H1 (cell line): ENCODE measurements at regions not wholly inside any gene's neighbourhood (a gene's known extent, or its start where the extent isn't known, plus 50 kb on each side); places are given as distances from the start of the nearest gene placed in this dataset.

Experiments used
- CTCF ChIA-PET: fragments of 300-600 bp; sonication (Branson Sonifier 250); formaldehyde crosslinking; loops from one replicate; lab custom pipeline; 2021; ENCODE audit not compliant: partially characterized antibody; lab: Charles Lee
- POLR2A ChIA-PET: fragments of 300-600 bp; sonication (Branson Sonifier 250); formaldehyde crosslinking; loops from one replicate; lab custom pipeline; 2021; ENCODE audit warnings: inconsistent platforms; ENCODE audit not compliant: partially characterized antibody; lab: Charles Lee
- DNase-seq, 2 experiments: peaks; one replicate each; pipeline versions ENCODE4 v3.0.0 to v3.0.0-alpha.2; 2010 to 2022; ENCODE audit warnings: low spot score in 2 of 2, low read depth in 1 of 2, mixed read lengths in 1 of 2
- FAIRE-seq: peaks from 2 replicates; lab custom pipeline; 2011; peaks lifted over from hg19 to GRCh38; lab: Jason Lieb, UNC
- H2AFZ ChIP-seq: 2 replicates; pipeline ENCODE4 v1.8.1; 2012; ENCODE audit warnings: low read length, inconsistent platforms
- H2AK5ac ChIP-seq: 2 replicates; pipeline ENCODE4 v1.6.1; 2013; ENCODE audit warnings: low read depth, low read length
- H2BK120ac ChIP-seq: replicated peaks from 2 replicates; pipeline ENCODE3; 2013; ENCODE audit warnings: low read depth, low read length, inconsistent platforms
- H2BK12ac ChIP-seq: 2 replicates; pipeline ENCODE4 v1.6.1; 2013; ENCODE audit warnings: low read depth, low read length
- H2BK15ac ChIP-seq: 2 replicates; pipeline ENCODE4 v1.6.1; 2013; ENCODE audit warnings: low read length
- H2BK20ac ChIP-seq: 2 replicates; pipeline ENCODE4 v1.6.1; 2013; ENCODE audit warnings: low read length
- H2BK5ac ChIP-seq: 2 replicates; pipeline ENCODE4 v1.6.1; 2013; ENCODE audit warnings: low read depth, low read length
- H3K14ac ChIP-seq: 2 replicates; pipeline ENCODE4 v1.6.1; 2013; ENCODE audit warnings: inconsistent platforms; ENCODE audit not compliant: insufficient read length
- H3K18ac ChIP-seq: 2 replicates; pipeline ENCODE4 v1.6.1; 2013; ENCODE audit warnings: low read length; ENCODE audit errors: extremely low read depth
- H3K23ac ChIP-seq: 2 replicates; pipeline ENCODE4 v1.6.1; 2013; ENCODE audit warnings: inconsistent platforms; ENCODE audit not compliant: insufficient read length
- H3K23me2 ChIP-seq: 2 replicates; pipeline ENCODE4 v1.6.1; 2013; ENCODE audit warnings: low read depth, low read length
- H3K27ac ChIP-seq: 2 replicates; pipeline ENCODE4 v1.6.1; 2011; ENCODE audit warnings: low read depth, low read length, inconsistent platforms
- H3K27me3 ChIP-seq, 4 experiments: replicated peaks in 1 of 4; 1 replicate in 1 of 4; 2 replicates in 3 of 4; pipeline versions ENCODE4 v1.6.1 to v1.8.1; 2011 to 2013; ENCODE audit warnings: low read length in 3 of 4, mild to moderate bottlenecking in 3 of 4, inconsistent platforms in 2 of 4, mixed read lengths in 2 of 4, moderate library complexity in 1 of 4; ENCODE audit not compliant: control insufficient read depth in 3 of 4, insufficient read depth in 3 of 4; ENCODE audit errors: extremely low read depth in 1 of 4
- H3K36me3 ChIP-seq, 4 experiments: 2 replicates each; pipeline versions ENCODE4 v1.6.1 to v1.8.1; 2011 to 2013; ENCODE audit warnings: mild to moderate bottlenecking in 4 of 4, low read length in 3 of 4, moderate library complexity in 2 of 4, control low read depth in 1 of 4, inconsistent platforms in 1 of 4; ENCODE audit not compliant: insufficient read depth in 4 of 4, control insufficient read depth in 2 of 4
- H3K4ac ChIP-seq: replicated peaks from 2 replicates; pipeline ENCODE3; 2013; ENCODE audit warnings: low read length, low read depth, mixed read lengths, inconsistent platforms; ENCODE audit not compliant: insufficient read length
- H3K4me1 ChIP-seq, 4 experiments: replicated peaks in 1 of 4; 1 replicate in 1 of 4; 2 replicates in 3 of 4; pipeline versions ENCODE4 v1.6.1 to v1.8.1; 2011 to 2013; ENCODE audit warnings: low read length in 3 of 4, inconsistent platforms in 2 of 4, mixed read lengths in 1 of 4; ENCODE audit not compliant: insufficient read depth in 4 of 4, control insufficient read depth in 3 of 4
- H3K4me2 ChIP-seq, 2 experiments: 2 replicates each; pipeline versions ENCODE4 v1.6.1 to v1.8.1; 2011 to 2013; ENCODE audit warnings: low read depth in 2 of 2, low read length in 2 of 2, control low read depth in 1 of 2, inconsistent platforms in 1 of 2, mild to moderate bottlenecking in 1 of 2; ENCODE audit not compliant: insufficient read depth in 1 of 2
- H3K4me3 ChIP-seq, 4 experiments: fragments of 200-600, 300-600 bp in 1 of 4; sonication (generic), shearing (Covaris generic), sonication (Bioruptor Twin) in 1 of 4; 2 replicates each; pipeline versions ENCODE4 v1.5.1 to v1.8.1; 2011 to 2016; ENCODE audit warnings: low read length in 4 of 4, low read depth in 3 of 4, control low read depth in 2 of 4, inconsistent platforms in 2 of 4, mild to moderate bottlenecking in 2 of 4, mixed read lengths in 1 of 4, moderate library complexity in 1 of 4; ENCODE audit not compliant: insufficient read depth in 2 of 4; ENCODE audit errors: extremely low read depth in 1 of 4
- H3K56ac ChIP-seq: replicated peaks from 2 replicates; pipeline ENCODE3; 2013; ENCODE audit warnings: low read depth, mild to moderate bottlenecking, mixed read lengths, low read length, inconsistent platforms; ENCODE audit not compliant: insufficient read length
- H3K79me1 ChIP-seq: 2 replicates; pipeline ENCODE4 v1.6.1; 2013; ENCODE audit warnings: low read depth, low read length, control low read depth
- H3K79me2 ChIP-seq, 2 experiments: 2 replicates each; pipeline versions ENCODE4 v1.6.1 to v1.8.1; 2012 to 2013; ENCODE audit warnings: low read length in 2 of 2, mild to moderate bottlenecking in 2 of 2, inconsistent platforms in 1 of 2; ENCODE audit not compliant: insufficient read depth in 2 of 2, control insufficient read depth in 1 of 2
- H3K9ac ChIP-seq, 4 experiments: replicated peaks in 1 of 4; 1 replicate in 1 of 4; 2 replicates in 3 of 4; pipeline versions ENCODE4 v1.6.1 to v1.8.1; 2011 to 2013; ENCODE audit warnings: low read depth in 3 of 4, low read length in 3 of 4, control low read depth in 2 of 4, mild to moderate bottlenecking in 2 of 4, moderate library complexity in 2 of 4, inconsistent platforms in 1 of 4; ENCODE audit errors: extremely low read depth in 1 of 4
- H3K9me3 ChIP-seq, 2 experiments: 2 replicates each; pipeline versions ENCODE4 v1.6.1 to v1.8.1; 2012 to 2013; ENCODE audit warnings: mild to moderate bottlenecking in 2 of 2, moderate library complexity in 2 of 2, control low read depth in 1 of 2, inconsistent platforms in 1 of 2, low read depth in 1 of 2, low read length in 1 of 2, mixed read lengths in 1 of 2; ENCODE audit not compliant: insufficient read depth in 2 of 2
- H4K20me1 ChIP-seq, 2 experiments: replicated peaks in 1 of 2; 2 replicates each; pipeline versions ENCODE3 to v1.8.1; 2011 to 2013; ENCODE audit warnings: inconsistent platforms in 2 of 2, low read length in 2 of 2, mild to moderate bottlenecking in 1 of 2; ENCODE audit not compliant: insufficient read depth in 2 of 2, control insufficient read depth in 1 of 2
- H4K5ac ChIP-seq: 2 replicates; pipeline ENCODE4 v1.6.1; 2013; ENCODE audit warnings: low read length, low read depth, mixed read lengths, inconsistent platforms; ENCODE audit not compliant: insufficient read length
- H4K8ac ChIP-seq: 2 replicates; pipeline ENCODE4 v1.8.0; 2013; ENCODE audit warnings: mild to moderate bottlenecking, moderate library complexity, low read length, inconsistent platforms; ENCODE audit not compliant: insufficient read depth; ENCODE audit errors: extremely low read depth
- H4K91ac ChIP-seq: replicated peaks from 2 replicates; pipeline ENCODE3; 2013; ENCODE audit warnings: low read length, mixed read lengths, inconsistent platforms; ENCODE audit not compliant: insufficient read length
- HDAC2 ChIP-seq, 2 experiments: fragments of 300-600 bp in 1 of 2; sonication (generic) in 1 of 2; IDR thresholded peaks; 2 replicates each; pipeline ENCODE4 v1.6.1; 2011 to 2012; ENCODE audit warnings: low read depth in 2 of 2, low read length in 2 of 2, mild to moderate bottlenecking in 2 of 2, moderate library complexity in 2 of 2, borderline replicate concordance in 1 of 2, inconsistent platforms in 1 of 2
- MAFK ChIP-seq: IDR thresholded peaks from 2 replicates; pipeline ENCODE4 v1.6.1; 2012; ENCODE audit warnings: low read depth, mild to moderate bottlenecking, improper control_type of control experiment, low read length
- POLR2AphosphoS5 ChIP-seq: IDR thresholded peaks from 2 replicates; pipeline ENCODE4 v1.6.1; 2011; ENCODE audit warnings: low read depth, low read length
- SIN3A ChIP-seq, 2 experiments: IDR thresholded peaks in 1 of 2; conservative IDR thresholded peaks in 1 of 2; 2 replicates each; pipeline ENCODE4 v1.6.1; 2011 to 2012; ENCODE audit warnings: low read length in 2 of 2, improper control_type of control experiment in 1 of 2, low read depth in 1 of 2, mild to moderate bottlenecking in 1 of 2
- SIRT6 ChIP-seq: IDR thresholded peaks from one replicate; pipeline ENCODE4 v1.7.1; 2012; ENCODE audit warnings: low read length, inconsistent platforms
- SP2 ChIP-seq: IDR thresholded peaks from 2 replicates; pipeline ENCODE4 v1.6.1; 2012; ENCODE audit warnings: mild to moderate bottlenecking, low read length, inconsistent platforms
- WGBS, 2 experiments: shearing (Covaris generic) in 1 of 2; methylation state at CpG; one replicate each; pipeline versions ENCODE4 v1.1.6 to v1.1.7; 2013 to 2015; ENCODE audit warnings: low lambda C conversion rate in 2 of 2, mixed read lengths in 2 of 2, inconsistent platforms in 1 of 2, low coverage in 1 of 2, missing lambda C conversion rate in 1 of 2; ENCODE audit not compliant: insufficient replicate concordance in 2 of 2, insufficient coverage in 1 of 2, insufficient read length in 1 of 2; ENCODE audit errors: extremely low coverage in 1 of 2, missing lambda C conversion rate in 1 of 2; 5-methylcytosine and 5-hydroxymethylcytosine counted together

DNA sequence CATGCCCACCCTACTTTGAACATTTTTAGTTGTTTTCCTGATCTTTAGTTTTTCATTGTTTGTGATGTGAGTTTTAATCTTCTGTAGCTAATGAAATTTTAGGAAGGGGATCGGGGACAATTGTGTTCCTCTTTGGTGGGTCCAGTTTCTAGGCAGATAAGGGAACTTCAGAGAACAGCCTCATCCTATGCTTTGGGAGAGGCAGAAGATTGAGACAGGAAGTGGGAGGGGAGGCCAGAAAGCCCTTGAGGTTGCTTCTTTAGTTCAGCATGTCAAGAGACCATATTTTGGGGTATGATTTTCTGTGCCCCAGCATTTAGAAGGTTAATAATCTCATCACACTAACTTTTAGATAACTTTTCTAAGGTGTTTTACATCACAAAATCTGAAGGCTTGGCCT lies 191.0 kb downstream of the TANC2 start:
- H3K4me2 ChIP-seq, result no peak overlapping the region
- H4K8ac ChIP-seq, result no peak overlapping the region
- H3K9me3 ChIP-seq, result no peaks in the 10 kb centered on the region
- H3K27ac ChIP-seq, result no peak overlapping the region
- H3K23me2 ChIP-seq, result no peaks in the 10 kb centered on the region
- H2AK5ac ChIP-seq, result no peak overlapping the region
- H3K36me3 ChIP-seq, result no peaks in the 10 kb centered on the region
- no peak for TF ChIP-seq SIN3A (conservative IDR thresholded peaks at IDR 0.05 in 1 of 2, IDR thresholded peaks at IDR 0.05 in 1 of 2; ENCODE audit: low read depth in 1 of 2, low read length in 2 of 2)
- TF ChIP-seq POLR2AphosphoS5, result no peak
- no peak for TF ChIP-seq MAFK
- no peak for TF ChIP-seq SIRT6
- TF ChIP-seq SP2, result no peak
- no peak for TF ChIP-seq HDAC2 (IDR thresholded peaks at IDR 0.05; ENCODE audit: borderline replicate concordance in 1 of 2, low read depth in 2 of 2, low read length in 2 of 2)
- TF ChIP-seq, all 59 proteins: peak for 0
- Histone ChIP-seq H3K4me3 (no peak overlapping the region), H2BK120ac (no peak overlapping the region), H3K4me1 (peaks cover 0 to 6% (median 0%) of the 10 kb centered on the region in 4 experiments; a peak in 1 of 7 replicates), H2BK20ac (no peak overlapping the region), H4K5ac (no peak overlapping the region), H3K79me2 (no peaks in the 10 kb centered on the region), H2BK12ac (no peak overlapping the region), H4K20me1 (no peaks in the 10 kb centered on the region), H2AFZ (no peak overlapping the region), H4K91ac (no peak overlapping the region), H3K27me3 (no peaks in the 10 kb centered on the region), H3K9ac (no peak overlapping the region), H3K79me1 (no peaks in the 10 kb centered on the region), H3K56ac (no peak overlapping the region), H3K14ac (no peak overlapping the region), H3K18ac (no peak overlapping the region), H3K23ac (no peak overlapping the region), H2BK5ac (no peak overlapping the region), H2BK15ac (no peak overlapping the region), H3K4ac (no peak overlapping the region)
- WGBS, 2 experiments, result 91% methylated on average over 1 of the region's 1 CpG; no CpG with 5 or more reads in 1 of the 2 experiments
- CTCF ChIA-PET, result no interaction called here
- FAIRE-seq (no peak), DNase-seq (no peak)
- POLR2A ChIA-PET, result no interaction called here
